HG03280 (cell line): ENCODE measurements at regions not wholly inside any gene's neighbourhood (a gene's known extent, or its start where the extent isn't known, plus 50 kb on each side); places are given as distances from the start of the nearest gene placed in this dataset.
"Not testable (repeated sequence)": the region's sequence is repeated elsewhere in the genome, so short reads cannot be mapped to it uniquely, and the experiment has no call there.

Experiments used
- ATAC-seq: cut with Tn5 transposase; IDR thresholded peaks from one replicate; pipeline ENCODE4 v1.9.1; 2021; ENCODE audit warnings: mild to moderate bottlenecking, moderate library complexity; ENCODE audit not compliant: unreplicated experiment

- no peak for ATAC-seq
Observed at GRCh38 chr13:27327633-27328032, 57.0 kb downstream of the RASL11A start.

DNA sequence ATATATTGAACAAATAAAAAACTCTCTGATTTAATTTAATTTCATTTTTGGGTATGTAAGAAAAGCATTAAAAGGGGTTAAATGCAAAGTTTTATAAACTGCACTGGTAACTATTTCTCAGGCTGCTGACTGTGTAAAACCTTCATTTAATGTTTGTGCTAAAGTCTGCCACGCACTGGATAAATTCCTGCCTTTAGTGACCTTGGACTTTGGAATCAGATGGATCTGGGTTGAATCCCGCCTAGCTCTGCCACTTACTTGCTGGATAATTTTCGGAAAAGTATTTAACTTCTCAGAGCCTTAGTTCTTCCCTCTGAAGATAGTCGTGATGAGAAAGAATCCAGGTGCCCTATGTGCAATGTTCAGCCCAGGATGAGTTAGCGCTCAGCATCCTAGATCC is 58.6 kb downstream of the RASL11A start:
- ATAC-seq: no peak

DNA sequence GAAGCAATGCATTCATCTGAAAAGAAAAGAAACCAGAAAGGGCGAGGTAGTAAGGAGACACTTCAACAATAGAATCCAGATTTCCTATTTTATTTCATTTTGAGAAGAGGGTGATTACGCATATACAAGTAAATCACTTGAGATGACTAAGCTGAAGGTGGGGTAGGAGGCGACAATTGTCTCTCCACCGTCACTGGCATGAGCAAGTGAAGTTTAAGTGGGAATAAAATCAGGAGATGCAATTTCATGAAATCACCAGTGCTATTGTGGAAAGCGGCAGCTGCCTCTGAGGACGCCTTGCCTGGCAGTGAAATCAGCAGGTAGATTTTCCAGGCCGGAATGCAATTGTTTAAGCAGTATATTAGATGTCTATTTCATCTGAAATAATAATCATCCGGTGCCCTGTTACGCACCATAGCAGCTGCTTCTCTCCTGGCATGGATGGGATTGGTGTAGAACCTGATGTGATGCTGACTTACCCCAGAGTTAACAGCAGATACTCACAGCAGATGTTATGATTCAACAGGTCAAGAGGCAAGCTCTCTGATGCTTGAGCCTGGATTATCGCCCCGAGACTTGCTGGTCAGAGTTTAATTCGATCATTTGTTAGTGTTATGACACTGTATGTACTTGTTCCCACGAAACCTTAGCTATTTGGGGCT is 64.3 kb downstream of the RASL11A start:
- no peak for ATAC-seq

- ATAC-seq: no peak
Observed at GRCh38 chr13:27336014-27336673, 65.5 kb downstream of the RASL11A start.

DNA sequence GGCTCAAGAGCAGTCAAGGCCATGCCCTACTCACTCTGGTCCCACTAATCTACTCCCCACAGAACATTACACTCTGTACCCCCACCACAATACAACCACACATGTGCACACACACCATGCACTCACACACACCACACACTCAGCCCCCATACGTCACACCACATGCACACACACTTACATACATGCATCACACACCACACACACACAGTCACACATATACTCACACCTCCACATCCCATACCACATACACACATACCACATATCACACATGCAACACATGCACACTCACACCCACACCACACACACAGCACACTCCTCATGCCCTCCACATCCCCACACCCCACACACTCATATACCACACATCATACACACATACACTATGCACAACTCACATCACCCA is 67.6 kb downstream of the RASL11A start:
- ATAC-seq: no peak

- ATAC-seq: no peak
Observed at GRCh38 chr13:27338816-27339215, 68.2 kb downstream of the RASL11A start.

GRCh38 chr13:27339299-27339698 is 68.7 kb downstream of the RASL11A start:
- ATAC-seq: peak; percentile 76

- ATAC-seq: no peak
Observed at GRCh38 chr13:27341616-27342015, 71.0 kb downstream of the RASL11A start.

DNA sequence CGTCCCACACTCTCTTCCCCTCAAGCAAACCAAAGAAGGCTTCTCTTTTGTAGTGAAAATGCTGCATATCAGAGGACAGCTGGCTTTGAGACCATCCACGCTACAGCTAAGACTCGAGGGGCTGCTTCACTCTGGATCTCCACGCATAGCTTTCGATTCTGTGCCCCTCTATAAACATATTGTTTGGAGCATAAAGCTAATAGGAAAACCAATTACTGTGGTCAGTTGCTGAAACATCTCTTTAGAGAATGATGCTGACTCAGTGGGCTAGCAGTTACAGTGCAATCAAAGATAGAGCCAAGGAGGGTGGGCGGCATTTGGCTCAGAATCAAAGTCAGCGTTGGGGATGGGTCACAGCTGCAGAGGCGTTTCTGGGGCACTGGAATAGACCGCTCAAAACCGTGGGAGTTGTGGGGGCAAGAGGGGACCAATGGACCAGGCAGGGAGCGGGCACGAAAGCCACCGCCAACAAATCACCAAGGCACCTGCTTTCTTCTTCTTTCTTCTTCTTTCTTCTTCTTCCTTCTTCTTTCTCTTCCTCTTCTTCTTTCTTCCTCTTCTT is 76.7 kb downstream of the RASL11A start:
- ATAC-seq: no peak

DNA sequence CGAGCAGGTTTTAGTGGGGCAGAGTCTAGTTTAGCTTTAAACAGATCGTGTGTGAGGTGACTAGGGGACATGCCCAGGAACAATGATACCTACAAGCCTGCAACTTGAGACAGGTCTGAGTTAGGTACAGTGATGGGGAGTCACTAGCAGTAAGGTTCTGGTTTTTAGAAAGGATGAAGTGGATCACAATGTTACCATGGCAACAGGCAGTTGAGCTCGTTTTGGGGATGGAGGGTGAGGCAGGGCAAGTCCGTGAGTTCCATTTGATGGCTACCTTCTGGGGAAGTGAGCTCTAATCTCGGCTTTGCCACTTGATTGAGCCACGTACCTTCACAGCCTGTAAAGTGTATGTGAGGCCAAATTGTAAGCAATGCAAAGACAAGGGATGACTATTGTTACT is 76.0 kb upstream of the GTF3A start:
- ATAC-seq: no peak

DNA sequence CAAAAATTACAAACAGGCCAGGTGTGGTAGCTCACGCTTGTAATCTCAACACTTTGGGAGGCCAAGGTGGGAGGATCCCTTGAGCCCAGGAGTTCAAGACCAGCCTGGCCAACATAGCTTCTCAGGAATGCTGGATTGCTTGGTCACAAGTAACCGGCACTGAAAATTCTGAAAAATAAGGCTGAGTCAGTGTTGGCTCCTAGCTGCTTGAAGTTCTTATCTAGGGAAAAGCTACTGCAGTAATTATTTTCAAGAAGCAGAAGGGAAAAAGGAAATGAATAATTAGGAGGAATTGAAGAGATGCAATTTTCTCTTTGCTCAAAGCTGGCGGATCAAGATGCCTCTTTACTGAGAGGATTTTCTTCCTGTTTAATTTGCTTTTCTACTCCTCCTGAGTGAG is 75.0 kb upstream of the GTF3A start:
- ATAC-seq: no peak

DNA sequence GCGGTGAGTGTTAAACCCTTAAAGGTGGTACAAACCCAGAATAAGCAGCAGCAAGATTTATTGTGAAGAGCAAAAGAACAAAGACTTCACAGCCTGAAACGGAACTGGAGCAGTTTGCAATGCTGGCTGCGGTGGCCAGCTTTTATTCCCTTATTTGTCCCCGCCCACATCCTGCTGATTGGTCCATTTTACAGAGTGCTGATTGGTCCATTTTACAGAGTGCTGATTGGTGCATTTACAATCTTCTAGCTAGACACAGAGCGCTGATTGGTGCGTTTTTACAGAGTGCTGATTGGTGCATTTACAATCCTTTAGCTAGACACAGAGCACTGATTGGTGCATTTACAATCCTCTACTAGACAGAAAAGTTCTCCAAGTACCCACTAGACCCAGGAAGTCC is 73.6 kb upstream of the GTF3A start:
- ATAC-seq: not testable (repeated sequence)

- ATAC-seq: no peak
Observed at GRCh38 chr13:27352698-27353097, 71.7 kb upstream of the GTF3A start.

- ATAC-seq: peak; percentile 96
Observed at GRCh38 chr13:27353166-27353583, 71.2 kb upstream of the GTF3A start.

GRCh38 chr13:27353708-27354107 is 70.7 kb upstream of the GTF3A start:
- no peak for ATAC-seq

GRCh38 chr13:27354379-27354778 is 70.0 kb upstream of the GTF3A start:
- ATAC-seq: no peak

GRCh38 chr13:27355894-27356293 is 68.5 kb upstream of the GTF3A start:
- ATAC-seq: no peak

GRCh38 chr13:27358420-27358819 is 66.0 kb upstream of the GTF3A start:
- no peak for ATAC-seq

GRCh38 chr13:27359199-27359821 is 65.1 kb upstream of the GTF3A start:
- ATAC-seq: no peak

- ATAC-seq: no peak
Observed at GRCh38 chr13:27360562-27360961, 63.9 kb upstream of the GTF3A start.

- peak; percentile 70 for ATAC-seq
Observed at GRCh38 chr13:27362064-27362751, 62.2 kb upstream of the GTF3A start.
